ENCODE measurements at regions not wholly inside any gene's neighbourhood (a gene's known extent, or its start where the extent isn't known, plus 50 kb on each side); places are given as distances from the start of the nearest gene placed in this dataset.

GRCh38 chr14:26851793-26852192 is 254.0 kb upstream of the NOVA1 start:
- no peak overlapping the region for H3K4me3 Mint-ChIP-seq
- H3K27me3 Mint-ChIP-seq (ENCODE audit: low read depth), result no peaks in the 10 kb centered on the region
- H3K4me1 Mint-ChIP-seq (ENCODE audit: low read depth), result no peaks in the 10 kb centered on the region
- no peaks in the 10 kb centered on the region for H3K36me3 Mint-ChIP-seq (ENCODE audit: low read depth)
- no peak overlapping the region for H3K27ac Mint-ChIP-seq
- DNase-seq (ENCODE audit: low spot score), result no peak
- H3K9me3 Mint-ChIP-seq, result peaks cover 49% of the 10 kb centered on the region

- Mint-ChIP-seq H3K9me3 (peaks cover 37% of the 10 kb centered on the region), H3K27ac (no peak overlapping the region), H3K4me1 (ENCODE audit: low read depth) (no peaks in the 10 kb centered on the region), H3K36me3 (ENCODE audit: low read depth) (no peaks in the 10 kb centered on the region), H3K4me3 (no peak overlapping the region), H3K27me3 (ENCODE audit: low read depth) (no peaks in the 10 kb centered on the region)
- no peak for DNase-seq (ENCODE audit: low spot score)
Measured at GRCh38 chr14:26855077-26855753, 257.4 kb upstream of the NOVA1 start.

- H3K27me3 Mint-ChIP-seq (ENCODE audit: low read depth), result no peaks in the 10 kb centered on the region
- peaks cover 43% of the 10 kb centered on the region for H3K9me3 Mint-ChIP-seq
- DNase-seq (ENCODE audit: low spot score), result no peak
- H3K36me3 Mint-ChIP-seq (ENCODE audit: low read depth), result no peaks in the 10 kb centered on the region
- H3K27ac Mint-ChIP-seq, result no peak overlapping the region
- H3K4me1 Mint-ChIP-seq (ENCODE audit: low read depth), result no peaks in the 10 kb centered on the region
- no peak overlapping the region for H3K4me3 Mint-ChIP-seq
Measured at GRCh38 chr14:26856876-26857518, 259.2 kb upstream of the NOVA1 start.

GRCh38 chr14:26859483-26859882 is 261.6 kb upstream of the NOVA1 start:
- H3K36me3 Mint-ChIP-seq (ENCODE audit: low read depth), result no peaks in the 10 kb centered on the region
- DNase-seq (ENCODE audit: low spot score), result no peak
- no peak overlapping the region for H3K4me3 Mint-ChIP-seq
- peaks cover 34% of the 10 kb centered on the region for H3K9me3 Mint-ChIP-seq
- H3K4me1 Mint-ChIP-seq (ENCODE audit: low read depth), result no peaks in the 10 kb centered on the region
- no peak overlapping the region for H3K27ac Mint-ChIP-seq
- no peaks in the 10 kb centered on the region for H3K27me3 Mint-ChIP-seq (ENCODE audit: low read depth)

GRCh38 chr14:26860111-26860510 is 262.3 kb upstream of the NOVA1 start:
- no peak for DNase-seq (ENCODE audit: low spot score)
- Mint-ChIP-seq H3K4me3 (no peak overlapping the region), H3K9me3 (peaks cover 32% of the 10 kb centered on the region), H3K4me1 (ENCODE audit: low read depth) (no peaks in the 10 kb centered on the region), H3K27me3 (ENCODE audit: low read depth) (no peaks in the 10 kb centered on the region), H3K36me3 (ENCODE audit: low read depth) (no peaks in the 10 kb centered on the region), H3K27ac (no peak overlapping the region)

- H3K4me1 Mint-ChIP-seq (ENCODE audit: low read depth), result no peaks in the 10 kb centered on the region
- no peaks in the 10 kb centered on the region for H3K36me3 Mint-ChIP-seq (ENCODE audit: low read depth)
- no peaks in the 10 kb centered on the region for H3K27me3 Mint-ChIP-seq (ENCODE audit: low read depth)
- no peak for DNase-seq (ENCODE audit: low spot score)
- H3K27ac Mint-ChIP-seq, result no peak overlapping the region
- no peak overlapping the region for H3K4me3 Mint-ChIP-seq
- H3K9me3 Mint-ChIP-seq, result peaks cover 28% of the 10 kb centered on the region
Measured at GRCh38 chr14:26863736-26864135, 265.9 kb upstream of the NOVA1 start.

GRCh38 chr14:26866721-26867120 is 268.9 kb upstream of the NOVA1 start:
- H3K27me3 Mint-ChIP-seq (ENCODE audit: low read depth), result no peaks in the 10 kb centered on the region
- peaks cover 29% of the 10 kb centered on the region for H3K9me3 Mint-ChIP-seq
- H3K4me3 Mint-ChIP-seq, result no peak overlapping the region
- no peaks in the 10 kb centered on the region for H3K36me3 Mint-ChIP-seq (ENCODE audit: low read depth)
- no peaks in the 10 kb centered on the region for H3K4me1 Mint-ChIP-seq (ENCODE audit: low read depth)
- DNase-seq (ENCODE audit: low spot score), result no peak
- no peak overlapping the region for H3K27ac Mint-ChIP-seq

- DNase-seq (ENCODE audit: low spot score), result no peak
- Mint-ChIP-seq H3K27me3 (ENCODE audit: low read depth) (no peaks in the 10 kb centered on the region), H3K36me3 (ENCODE audit: low read depth) (no peaks in the 10 kb centered on the region), H3K4me3 (no peak overlapping the region), H3K9me3 (peaks cover 29% of the 10 kb centered on the region), H3K27ac (no peak overlapping the region), H3K4me1 (ENCODE audit: low read depth) (no peaks in the 10 kb centered on the region)
Measured at GRCh38 chr14:26867171-26867757, 269.4 kb upstream of the NOVA1 start.

- Mint-ChIP-seq H3K4me1 (ENCODE audit: low read depth) (no peaks in the 10 kb centered on the region), H3K27ac (no peak overlapping the region), H3K4me3 (no peak overlapping the region), H3K36me3 (ENCODE audit: low read depth) (no peaks in the 10 kb centered on the region), H3K27me3 (ENCODE audit: low read depth) (no peaks in the 10 kb centered on the region), H3K9me3 (peaks cover 48% of the 10 kb centered on the region)
- no peak for DNase-seq (ENCODE audit: low spot score)
Measured at GRCh38 chr14:26870096-26870495, 272.3 kb upstream of the NOVA1 start.

GRCh38 chr14:26870722-26871617 is 273.1 kb upstream of the NOVA1 start:
- Mint-ChIP-seq H3K27ac (no peak overlapping the region), H3K36me3 (ENCODE audit: low read depth) (no peaks in the 10 kb centered on the region), H3K27me3 (ENCODE audit: low read depth) (no peaks in the 10 kb centered on the region), H3K4me1 (ENCODE audit: low read depth) (no peaks in the 10 kb centered on the region), H3K4me3 (no peak overlapping the region), H3K9me3 (peaks cover 52% of the 10 kb centered on the region)
- DNase-seq (ENCODE audit: low spot score), result no peak

- Mint-ChIP-seq H3K27me3 (ENCODE audit: low read depth) (no peaks in the 10 kb centered on the region), H3K9me3 (peaks cover 63% of the 10 kb centered on the region), H3K4me3 (no peak overlapping the region), H3K4me1 (ENCODE audit: low read depth) (no peaks in the 10 kb centered on the region), H3K36me3 (ENCODE audit: low read depth) (no peaks in the 10 kb centered on the region), H3K27ac (no peak overlapping the region)
- DNase-seq (ENCODE audit: low spot score), result no peak
Measured at GRCh38 chr14:26872515-26873361, 274.9 kb upstream of the NOVA1 start.

GRCh38 chr14:26873362-26873960 is 275.6 kb upstream of the NOVA1 start:
- H3K4me3 Mint-ChIP-seq, result no peak overlapping the region
- H3K27me3 Mint-ChIP-seq (ENCODE audit: low read depth), result no peaks in the 10 kb centered on the region
- DNase-seq (ENCODE audit: low spot score), result no peak
- no peaks in the 10 kb centered on the region for H3K4me1 Mint-ChIP-seq (ENCODE audit: low read depth)
- H3K36me3 Mint-ChIP-seq (ENCODE audit: low read depth), result no peaks in the 10 kb centered on the region
- H3K9me3 Mint-ChIP-seq, result peaks cover 57% of the 10 kb centered on the region
- H3K27ac Mint-ChIP-seq, result no peak overlapping the region

- H3K36me3 Mint-ChIP-seq (ENCODE audit: low read depth), result no peaks in the 10 kb centered on the region
- DNase-seq (ENCODE audit: low spot score), result no peak
- no peak overlapping the region for H3K27ac Mint-ChIP-seq
- H3K27me3 Mint-ChIP-seq (ENCODE audit: low read depth), result no peaks in the 10 kb centered on the region
- H3K4me3 Mint-ChIP-seq, result no peak overlapping the region
- H3K9me3 Mint-ChIP-seq, result peaks cover 49% of the 10 kb centered on the region
- no peaks in the 10 kb centered on the region for H3K4me1 Mint-ChIP-seq (ENCODE audit: low read depth)
Measured at GRCh38 chr14:26887847-26888246, 290.0 kb upstream of the NOVA1 start.
